ENCODE measurements at regions not wholly inside any gene's neighbourhood (a gene's known extent, or its start where the extent isn't known, plus 50 kb on each side); places are given as distances from the start of the nearest gene placed in this dataset.

GRCh38 chr6:23306251-23306950 is 737.0 kb downstream of the HDGFL1 start:
- ChIA-PET POLR2A (no interaction called here), CTCF (ENCODE audit: low intra/inter-chr PET ratio, low total read pairs) (no interaction called here)
- H3K27me3 ChIP-seq (ENCODE audit: control insufficient read depth in 1 of 2, insufficient read depth in 2 of 2, low read length in 2 of 2) = no peaks in the 10 kb centered on the region
- H3K4me1 ChIP-seq (ENCODE audit: insufficient read depth, low read length) = no peaks in the 10 kb centered on the region
- ATAC-seq = no peak
- H3K9ac ChIP-seq (ENCODE audit: insufficient read depth, low read depth, low read length) = no peak overlapping the region
- no peak overlapping the region for H3K4me2 ChIP-seq (ENCODE audit: low read depth, low read length)
- no peak overlapping the region for H3K4me3 ChIP-seq (replicated peaks in 1 of 3; ENCODE audit: insufficient read depth in 1 of 3, low read depth in 2 of 3, low read length in 3 of 3)
- DNase-seq (ENCODE audit: low spot score) = no peak
- H2AFZ ChIP-seq (ENCODE audit: low read length) = no peak overlapping the region
- no peaks in the 10 kb centered on the region for H3K79me2 ChIP-seq (ENCODE audit: insufficient read depth, low read length)
- H3K36me3 ChIP-seq (replicated peaks in 1 of 2; ENCODE audit: control insufficient read depth in 1 of 2, insufficient read depth in 2 of 2, low read length in 2 of 2) = no peaks in the 10 kb centered on the region
- 4% methylated on average over 2 of the region's 2 CpGs for WGBS (ENCODE audit: low lambda C conversion rate)
- FAIRE-seq = no peak
- in situ Hi-C loops (cut with HindIII; ENCODE audit: extremely low pct_ligation_motif_present, low pct_unique_long_range_greater_than_20kb) = no loop called here
- no TSS peak for BruUV-seq (replicated peaks)
- H3K27ac ChIP-seq (ENCODE audit: extremely low read length, insufficient read depth, low read length) = no peak overlapping the region
- intact Hi-C loops (cut with micrococcal nuclease; ENCODE audit: unreplicated experiment) = no loop called here
- peaks cover 94% of the 10 kb centered on the region for H3K9me3 ChIP-seq (ENCODE audit: low read length)
- no peaks in the 10 kb centered on the region for H4K20me1 ChIP-seq (ENCODE audit: insufficient read depth, low read length)
- TF ChIP-seq TCF7 (IDR thresholded peaks at IDR 0.05; ENCODE audit: low read depth) (no peak), ZFP1 (CRISPR knock-in tag; IDR thresholded peaks at IDR 0.05) (no peak), MAFK (conservative IDR thresholded peaks at IDR 0.05 in 1 of 2, IDR thresholded peaks at IDR 0.05 in 1 of 2; ENCODE audit: low read length in 2 of 2) (peak; percentile 92 to 94), TAF1 (CRISPR knock-in tag; IDR thresholded peaks at IDR 0.05) (no peak), MAFF (IDR thresholded peaks at IDR 0.05; ENCODE audit: low read depth, low read length) (peak; percentile 93)

DNA sequence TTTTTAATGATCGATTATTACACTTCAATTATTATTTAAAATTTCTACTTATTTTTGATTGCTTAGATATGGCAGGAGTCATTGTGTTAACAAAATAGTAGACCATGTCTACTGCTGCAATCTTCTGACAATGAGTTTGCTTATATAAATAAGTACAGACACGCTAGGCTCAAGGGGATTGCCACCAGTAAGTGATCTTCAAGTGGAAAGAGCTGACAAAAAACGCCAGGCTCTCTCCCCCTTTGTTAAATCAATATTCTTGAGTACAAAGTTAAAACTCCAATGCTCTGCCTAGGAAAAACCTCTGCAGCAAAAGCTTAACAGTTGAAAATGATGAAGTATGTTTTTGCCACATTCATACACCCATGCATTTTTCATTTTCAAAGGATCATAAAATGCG is 738.1 kb downstream of the HDGFL1 start:
- Histone ChIP-seq H3K4me3 (replicated peaks in 1 of 3; ENCODE audit: insufficient read depth in 1 of 3, low read depth in 2 of 3, low read length in 3 of 3) (no peak overlapping the region), H4K20me1 (ENCODE audit: insufficient read depth, low read length) (no peaks in the 10 kb centered on the region), H2AFZ (ENCODE audit: low read length) (no peak overlapping the region), H3K27me3 (ENCODE audit: control insufficient read depth in 1 of 2, insufficient read depth in 2 of 2, low read length in 2 of 2) (no peaks in the 10 kb centered on the region), H3K27ac (ENCODE audit: extremely low read length, insufficient read depth, low read length) (no peak overlapping the region), H3K36me3 (replicated peaks in 1 of 2; ENCODE audit: control insufficient read depth in 1 of 2, insufficient read depth in 2 of 2, low read length in 2 of 2) (no peaks in the 10 kb centered on the region), H3K4me2 (ENCODE audit: low read depth, low read length) (no peak overlapping the region), H3K9ac (ENCODE audit: insufficient read depth, low read depth, low read length) (no peak overlapping the region), H3K4me1 (ENCODE audit: insufficient read depth, low read length) (no peaks in the 10 kb centered on the region), H3K79me2 (ENCODE audit: insufficient read depth, low read length) (no peaks in the 10 kb centered on the region), H3K9me3 (ENCODE audit: low read length) (peaks cover 94% of the 10 kb centered on the region)
- BruUV-seq (replicated peaks) = no TSS peak
- WGBS (ENCODE audit: low lambda C conversion rate) = 4% methylated on average over 4 of the region's 4 CpGs
- in situ Hi-C loops (cut with HindIII; ENCODE audit: extremely low pct_ligation_motif_present, low pct_unique_long_range_greater_than_20kb) (no loop called here), intact Hi-C loops (cut with micrococcal nuclease; ENCODE audit: unreplicated experiment) (no loop called here)
- ChIA-PET CTCF (ENCODE audit: low intra/inter-chr PET ratio, low total read pairs) (no interaction called here), POLR2A (no interaction called here)
- FAIRE-seq (no peak), DNase-seq (ENCODE audit: low spot score) (no peak), ATAC-seq (no peak)
- TF ChIP-seq ELK4 (CRISPR knock-in tag; IDR thresholded peaks at IDR 0.05; ENCODE audit: borderline replicate concordance) = no peak
- no peak for TF ChIP-seq MXD4 (CRISPR knock-in tag; IDR thresholded peaks at IDR 0.05)
- TF ChIP-seq NCOR1 (IDR thresholded peaks at IDR 0.05; ENCODE audit: borderline replicate concordance, low read length) = no peak
- TF ChIP-seq CBX2 (IDR thresholded peaks at IDR 0.05; ENCODE audit: low read depth, low read length) = no peak
- TF ChIP-seq CBX2 (CRISPR knock-in tag; IDR thresholded peaks at IDR 0.05; ENCODE audit: low read depth) = no peak
- TF ChIP-seq ZIK1 (CRISPR knock-in tag; IDR thresholded peaks at IDR 0.05; ENCODE audit: borderline replicate concordance, low read depth) = no peak
- TF ChIP-seq FOSL1 (CRISPR knock-in tag; IDR thresholded peaks at IDR 0.05; ENCODE audit: borderline replicate concordance) = no peak
- no peak for TF ChIP-seq ZHX1 (CRISPR knock-in tag; IDR thresholded peaks at IDR 0.05; ENCODE audit: low read depth)
- no peak for TF ChIP-seq ZBTB46 (CRISPR knock-in tag; IDR thresholded peaks at IDR 0.05; ENCODE audit: borderline replicate concordance)

All from HepG2 (cell line).